GM19025 (cell line): ENCODE measurements at regions not wholly inside any gene's neighbourhood (a gene's known extent, or its start where the extent isn't known, plus 50 kb on each side); places are given as distances from the start of the nearest gene placed in this dataset.

Experiments used
- ATAC-seq: cut with Tn5 transposase; IDR thresholded peaks from one replicate; pipeline ENCODE4 v1.9.1; 2021; ENCODE audit warnings: mild to moderate bottlenecking, low read depth, moderate library complexity; ENCODE audit not compliant: unreplicated experiment

- ATAC-seq: no peak
Observed at GRCh38 chr1:60329651-60330050, 256.1 kb upstream of the C1orf87 start.

DNA sequence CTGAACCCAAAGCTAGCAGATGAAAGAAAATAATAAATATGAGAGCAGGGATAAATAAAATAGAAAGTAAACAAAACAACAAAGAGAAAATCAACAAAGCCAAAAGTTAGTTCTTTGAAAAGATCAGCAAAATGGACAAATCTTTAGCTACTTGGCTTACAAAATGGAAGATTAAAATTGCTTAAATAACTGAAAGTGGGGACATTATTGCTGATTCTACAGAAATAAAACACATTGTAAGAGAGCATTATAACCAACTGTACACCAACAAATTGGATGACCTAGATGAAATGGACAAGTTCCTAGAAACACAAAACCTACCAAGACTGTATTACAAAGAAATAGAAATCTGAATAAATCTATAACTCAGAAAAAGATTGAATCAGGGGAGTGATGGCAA is 238.3 kb upstream of the C1orf87 start:
- no peak for ATAC-seq

DNA sequence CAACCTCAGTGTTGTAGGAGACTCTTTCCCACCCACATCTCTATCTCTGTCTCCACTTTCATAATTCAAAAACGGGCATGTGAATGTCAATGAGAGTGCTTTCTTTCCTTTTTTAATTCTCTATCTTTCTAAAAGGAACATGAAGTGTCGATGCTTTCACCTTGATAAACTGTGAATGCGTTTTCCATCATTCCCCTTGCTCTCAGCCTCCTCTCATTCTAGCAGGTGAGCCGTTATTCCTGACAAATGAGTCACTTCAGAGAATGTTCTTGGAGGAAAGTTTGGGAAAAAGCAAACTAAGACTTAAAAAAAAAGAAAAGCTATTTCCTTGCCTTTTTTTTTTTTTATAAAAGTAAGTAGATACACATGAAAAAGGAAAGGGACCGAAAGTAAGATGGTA is 226.0 kb upstream of the C1orf87 start:
- ATAC-seq: no peak

DNA sequence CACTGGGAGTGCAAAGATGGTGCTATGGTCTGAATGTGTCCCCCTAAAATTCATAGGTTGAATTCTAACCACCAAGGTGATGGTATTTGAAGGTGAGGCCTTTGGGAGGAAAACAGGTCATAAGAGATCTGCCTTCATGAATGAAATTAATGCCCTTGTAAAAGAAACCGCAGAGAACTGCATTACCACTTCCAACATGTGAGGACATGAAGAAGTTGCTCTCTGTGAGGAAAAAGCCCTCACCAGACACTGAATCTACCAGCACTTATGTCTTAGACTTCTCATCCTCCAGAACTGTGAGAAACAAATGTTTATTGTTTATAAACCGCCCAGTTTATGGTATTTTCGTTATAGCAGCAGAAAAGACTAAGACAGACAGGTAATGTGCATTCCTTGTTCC is 224.7 kb upstream of the C1orf87 start:
- no peak for ATAC-seq

DNA sequence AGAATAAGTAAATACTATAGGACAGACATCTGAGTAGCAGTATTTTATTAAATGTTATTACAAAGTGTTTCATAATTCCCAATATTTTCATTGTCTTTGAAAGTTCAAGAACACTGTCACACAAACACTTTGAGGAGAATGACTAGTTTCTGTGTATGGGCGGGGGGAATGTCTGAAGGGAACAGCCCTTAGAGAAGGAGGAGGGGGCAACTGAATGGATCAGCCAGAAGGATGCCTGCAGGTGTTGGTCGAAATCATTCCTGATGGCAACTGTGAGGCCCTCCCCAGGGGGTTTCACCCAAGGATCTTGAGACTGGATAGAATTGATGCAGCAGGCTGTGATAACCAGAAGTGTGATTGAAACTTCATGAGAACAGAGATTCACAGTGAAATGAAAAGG is 223.2 kb upstream of the C1orf87 start:
- ATAC-seq: no peak

DNA sequence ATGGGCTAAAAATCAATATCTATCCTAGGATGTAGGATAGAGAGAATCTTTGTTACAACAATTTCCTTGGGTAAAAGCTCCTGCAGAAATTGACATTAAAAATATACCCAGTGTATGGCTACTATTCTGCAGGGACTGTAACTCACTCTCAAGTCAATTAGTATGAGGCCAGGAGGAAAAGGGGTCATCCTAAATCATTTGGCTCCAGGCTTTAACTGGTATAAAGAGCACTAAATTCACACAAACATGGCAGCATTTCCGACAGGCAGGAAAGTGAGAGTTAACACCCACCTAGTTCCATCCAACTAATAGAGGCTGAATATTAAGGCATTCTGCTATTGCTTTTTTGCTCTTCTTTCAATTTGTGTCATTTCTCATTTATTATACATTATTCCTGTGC is 218.6 kb upstream of the C1orf87 start:
- no peak for ATAC-seq

GRCh38 chr1:60290393-60290792 is 216.8 kb upstream of the C1orf87 start:
- no peak for ATAC-seq

DNA sequence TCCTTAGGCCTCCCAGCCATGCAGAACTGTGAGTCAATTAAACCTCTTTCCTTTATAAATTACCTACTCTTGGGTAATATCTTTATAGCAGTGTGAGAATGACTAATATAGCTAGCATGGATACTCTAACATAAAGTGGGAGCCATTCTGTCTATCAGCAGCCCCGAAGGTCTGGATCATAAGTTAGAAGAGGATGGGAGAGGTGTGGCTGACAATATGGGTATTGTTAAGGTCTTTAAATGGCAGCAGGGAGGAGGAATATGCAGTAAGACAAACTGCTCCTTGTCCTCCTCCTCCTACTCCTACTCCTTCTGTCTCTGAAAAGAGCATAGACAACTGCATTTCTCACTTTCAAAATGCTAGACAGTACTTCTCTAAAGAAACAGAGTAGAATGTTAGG is 214.0 kb upstream of the C1orf87 start:
- ATAC-seq: no peak

GRCh38 chr1:60283690-60284089 is 210.1 kb upstream of the C1orf87 start:
- no peak for ATAC-seq

GRCh38 chr1:60281360-60281932 is 207.9 kb upstream of the C1orf87 start:
- peak; percentile 58 for ATAC-seq

DNA sequence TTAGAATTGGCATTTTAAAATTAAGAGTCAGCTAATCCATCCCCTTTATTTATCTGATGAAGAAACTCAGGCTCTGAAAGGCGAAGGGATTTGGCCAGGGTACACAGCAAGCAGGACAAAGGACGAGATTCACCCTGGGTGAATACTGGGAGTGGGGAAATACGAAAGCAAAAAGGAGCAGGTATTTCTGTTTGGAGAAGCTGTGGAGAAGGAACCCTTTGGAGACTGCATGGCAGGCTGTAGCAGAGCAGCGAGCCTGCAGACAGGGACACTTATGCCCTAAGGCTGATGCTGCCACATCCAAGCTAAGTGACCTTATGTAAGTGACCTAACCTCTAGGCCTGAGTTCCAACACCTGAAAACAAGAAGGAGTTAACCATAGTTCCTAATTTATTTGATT is 207.2 kb upstream of the C1orf87 start:
- ATAC-seq: no peak

DNA sequence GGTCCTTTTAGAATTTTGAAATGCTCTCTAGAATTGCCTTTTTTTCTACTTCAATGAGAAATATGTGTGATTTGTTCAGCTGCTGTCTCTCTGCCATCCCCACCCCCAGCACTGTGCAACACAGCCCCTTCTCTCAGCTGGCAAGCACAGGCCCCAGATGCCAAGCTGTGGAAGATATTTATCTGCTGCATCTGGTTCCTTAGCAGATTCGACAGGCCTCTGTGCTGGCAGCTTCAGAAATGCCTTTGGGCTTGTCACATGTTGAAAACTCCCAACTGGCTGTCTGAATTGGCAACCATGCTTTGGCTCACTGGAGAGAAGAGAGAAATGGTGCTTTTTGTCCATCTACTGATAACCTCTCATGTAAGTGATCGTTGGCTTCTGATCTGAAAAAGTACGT is 206.7 kb upstream of the C1orf87 start:
- no peak for ATAC-seq

- ATAC-seq: no peak
Observed at GRCh38 chr1:60279798-60280197, 206.2 kb upstream of the C1orf87 start.

DNA sequence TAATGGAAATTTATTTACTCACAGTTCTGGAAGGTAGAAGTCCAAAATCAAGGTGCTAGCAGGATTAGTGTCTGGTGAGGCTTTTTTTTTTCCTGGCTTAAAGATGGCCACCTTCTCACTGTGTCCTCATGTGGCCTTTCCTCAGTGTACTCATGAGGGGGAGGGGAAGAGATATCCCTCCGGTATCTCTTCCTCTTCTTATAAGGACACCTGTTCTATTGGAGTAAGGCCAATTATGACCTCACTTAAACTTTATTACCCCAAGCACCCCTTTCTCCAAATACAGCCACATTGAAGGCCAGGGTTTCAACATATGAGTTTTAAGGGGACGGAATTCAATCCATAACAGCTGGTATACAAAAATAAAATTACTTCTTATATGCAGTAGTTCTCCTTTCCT is 203.7 kb upstream of the C1orf87 start:
- no peak for ATAC-seq

DNA sequence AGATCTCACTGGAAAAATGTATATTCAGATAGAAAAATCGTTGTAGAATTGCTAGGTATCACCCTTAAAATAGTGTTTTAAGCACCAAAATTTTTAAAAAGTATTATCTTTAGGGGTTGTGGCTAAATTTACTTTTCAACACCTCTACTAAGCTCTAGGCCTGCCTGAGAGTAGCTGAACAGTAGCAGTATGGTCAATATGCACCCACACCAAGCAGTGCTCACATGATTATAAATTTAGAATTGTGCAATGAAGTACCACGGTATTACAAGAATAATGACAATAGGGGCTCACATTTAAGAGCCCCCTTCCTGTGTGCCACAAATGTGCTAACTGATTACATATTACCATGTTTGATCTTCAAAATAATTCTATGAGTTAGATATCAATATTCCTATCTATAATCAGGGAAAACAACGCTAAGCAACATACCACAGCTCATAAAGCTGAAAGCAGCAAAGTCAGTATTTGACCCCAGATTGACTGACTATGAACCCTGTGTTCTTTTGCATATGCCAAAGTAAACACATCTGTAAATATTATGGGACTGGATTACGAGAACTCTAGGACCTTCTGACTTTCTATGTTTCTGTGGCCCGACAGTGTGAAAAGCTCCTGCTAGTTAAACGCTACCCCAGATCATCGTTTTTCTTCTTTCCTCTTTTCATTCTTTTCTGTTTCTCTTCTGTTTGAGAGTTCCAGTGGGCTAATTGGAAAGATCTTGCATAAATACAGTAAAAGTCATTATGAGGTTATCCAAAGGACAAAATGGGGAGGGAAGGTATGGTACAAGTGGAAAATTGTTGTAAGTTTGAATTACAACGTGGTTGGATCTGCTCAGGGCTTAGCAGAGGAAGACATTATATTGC is 201.1 kb upstream of the C1orf87 start:
- ATAC-seq: no peak

DNA sequence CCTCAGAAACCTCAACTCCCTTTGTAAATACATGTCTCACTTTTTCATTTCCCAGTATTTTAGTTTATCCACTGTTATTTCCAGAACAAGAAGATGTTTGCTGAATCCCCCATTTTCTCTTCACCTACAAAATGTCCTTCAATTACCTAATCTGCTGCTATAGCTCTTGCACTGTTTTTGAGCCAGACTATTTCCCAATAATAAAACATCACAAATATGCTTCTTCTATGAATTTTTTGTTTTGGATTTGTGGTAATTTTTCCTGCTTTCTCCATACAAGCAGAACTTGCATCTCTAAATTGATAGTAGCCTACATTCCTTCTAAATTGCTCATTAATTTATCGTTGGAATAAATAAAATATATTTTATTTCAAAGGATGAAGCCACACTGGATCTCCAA is 199.6 kb upstream of the C1orf87 start:
- no peak for ATAC-seq

GRCh38 chr1:60271041-60271440 is 197.5 kb upstream of the C1orf87 start:
- no peak for ATAC-seq

- ATAC-seq: no peak
Observed at GRCh38 chr1:60268451-60268850, 194.9 kb upstream of the C1orf87 start.

DNA sequence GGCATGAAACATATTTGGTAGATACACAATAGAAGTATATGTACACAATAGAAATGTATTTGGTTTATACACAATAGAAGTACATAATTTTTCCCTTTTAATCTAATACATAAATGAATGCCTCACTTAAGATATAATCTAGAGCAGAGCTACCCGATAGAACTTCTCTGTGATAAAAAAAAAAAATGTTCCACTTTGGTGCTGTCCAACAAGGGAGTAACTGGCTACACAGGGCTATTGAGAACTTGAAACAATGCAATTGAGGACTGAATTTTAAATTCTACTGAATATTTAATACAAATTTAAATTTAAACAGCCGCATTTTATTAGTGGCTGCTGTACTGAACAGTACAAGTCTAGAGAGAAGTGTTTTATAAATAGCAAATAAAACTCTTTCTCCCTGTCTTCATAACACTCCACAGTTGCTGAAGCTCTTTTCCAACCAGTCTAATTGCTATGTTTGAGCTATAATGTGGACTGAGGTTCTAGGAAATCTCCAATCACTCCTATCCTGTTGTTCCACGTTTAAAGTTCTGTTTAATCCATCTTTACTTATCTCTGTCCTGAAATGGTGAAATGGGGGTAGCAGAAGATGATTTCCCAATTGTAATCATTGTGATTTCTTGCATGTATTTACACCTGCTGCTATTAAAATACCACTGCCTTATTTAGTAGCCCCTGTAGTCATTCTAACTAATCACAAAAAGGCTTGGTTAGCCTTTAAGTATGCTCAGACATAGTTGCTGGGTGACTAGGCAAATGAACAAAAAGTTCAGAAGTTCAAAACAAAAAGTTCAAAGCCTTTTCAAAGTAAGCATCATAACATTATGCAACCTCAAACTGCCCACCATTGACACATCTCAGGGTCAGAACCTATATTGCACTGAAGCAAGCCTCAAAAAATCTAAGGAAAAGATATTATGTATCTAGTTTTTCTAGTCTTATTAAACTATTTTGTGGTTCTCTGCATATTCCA is 192.3 kb upstream of the C1orf87 start:
- ATAC-seq: no peak

DNA sequence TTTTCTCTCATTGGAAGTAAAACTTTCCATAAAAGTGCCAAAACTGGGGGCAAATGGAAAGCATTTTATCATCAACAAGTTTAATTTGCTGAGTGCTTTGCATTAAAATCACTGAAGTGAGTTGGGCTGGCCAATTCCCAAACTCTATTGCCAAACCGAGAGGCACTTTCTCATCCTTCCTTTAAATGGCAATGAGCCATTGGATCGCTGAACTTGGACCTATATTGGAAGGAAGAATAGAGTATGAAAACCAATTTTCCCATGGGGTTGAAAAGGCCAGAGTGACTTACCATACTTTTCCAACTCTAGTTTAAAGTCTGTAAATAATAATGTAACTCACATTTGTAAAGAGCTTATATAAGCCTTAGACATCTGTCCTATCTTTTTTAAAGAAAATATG is 189.1 kb upstream of the C1orf87 start:
- ATAC-seq: no peak

DNA sequence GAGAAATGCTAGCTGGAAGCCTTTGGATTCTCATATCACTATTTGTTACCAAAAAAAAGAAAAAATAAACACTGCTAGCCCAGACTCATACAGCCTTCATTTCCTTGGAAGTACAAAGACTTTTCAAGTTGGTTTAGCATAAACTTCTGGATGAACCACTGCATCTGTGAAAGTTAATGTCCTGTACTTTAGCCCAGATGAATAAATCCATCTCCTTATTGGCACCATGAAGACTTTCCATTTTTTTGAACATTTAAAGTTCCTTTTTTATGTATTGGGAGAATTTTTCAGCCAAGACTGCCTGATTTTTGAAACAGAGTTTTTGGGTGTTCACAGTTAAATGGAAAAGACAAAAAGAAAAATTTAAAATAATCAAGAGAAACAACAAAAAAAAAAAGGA is 184.0 kb upstream of the C1orf87 start:
- ATAC-seq: no peak
